HG02678 (cell line): ENCODE measurements at regions not wholly inside any gene's neighbourhood (a gene's known extent, or its start where the extent isn't known, plus 50 kb on each side); places are given as distances from the start of the nearest gene placed in this dataset.
"Not testable (repeated sequence)": the region's sequence is repeated elsewhere in the genome, so short reads cannot be mapped to it uniquely, and the experiment has no call there.

Experiments used
- ATAC-seq: cut with Tn5 transposase; IDR thresholded peaks from one replicate; pipeline ENCODE4 v1.9.1; 2021; ENCODE audit warnings: mild to moderate bottlenecking, moderate library complexity; ENCODE audit not compliant: unreplicated experiment

DNA sequence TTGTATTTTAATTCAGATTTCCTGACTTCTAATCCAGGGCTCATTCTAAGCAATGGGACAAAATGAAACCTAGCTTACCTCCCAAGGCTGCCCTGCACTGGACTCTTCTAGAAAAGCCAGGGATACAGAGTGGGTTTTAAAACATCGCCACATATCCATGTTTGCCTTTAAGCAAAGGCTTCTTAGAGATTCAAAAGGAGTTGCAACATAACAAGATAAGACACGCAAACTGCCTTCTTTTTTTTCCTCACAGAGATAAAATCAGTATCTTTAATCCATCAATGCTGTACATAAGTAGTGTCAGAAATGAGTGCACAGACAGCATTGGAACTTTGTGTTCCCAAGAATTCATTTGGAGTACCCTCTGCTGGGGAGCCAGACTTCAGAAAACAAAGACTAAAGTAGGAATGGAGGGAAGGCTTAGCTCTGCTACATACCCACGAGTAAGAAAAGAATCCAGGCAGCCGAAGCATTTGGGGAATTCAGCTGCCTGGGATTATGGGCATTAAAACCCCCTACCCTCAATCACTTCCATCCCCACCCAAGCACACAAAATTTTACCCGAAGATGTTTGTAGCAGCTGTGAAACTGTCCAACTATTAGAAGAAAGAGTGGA lies 427.8 kb downstream of the ARL4A start:
- no peak for ATAC-seq

DNA sequence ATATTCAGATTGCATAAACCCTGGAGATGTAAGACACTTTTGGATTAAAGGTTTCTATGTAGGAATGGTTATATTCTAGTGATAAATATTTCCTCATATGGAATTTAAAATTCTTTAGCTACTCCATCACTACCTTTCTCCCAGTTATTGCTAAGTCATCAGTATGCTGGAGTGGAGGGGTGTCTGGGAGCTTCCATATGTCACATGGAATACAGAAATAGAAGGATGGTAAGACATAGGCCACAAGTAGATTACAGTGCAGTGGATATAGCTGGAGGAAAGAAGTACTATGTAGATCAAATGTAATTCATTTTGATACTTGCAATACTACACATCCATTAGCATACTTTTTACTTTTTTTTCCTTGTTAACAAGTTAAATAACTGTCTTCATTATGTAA lies 428.4 kb downstream of the ARL4A start:
- ATAC-seq = no peak

DNA sequence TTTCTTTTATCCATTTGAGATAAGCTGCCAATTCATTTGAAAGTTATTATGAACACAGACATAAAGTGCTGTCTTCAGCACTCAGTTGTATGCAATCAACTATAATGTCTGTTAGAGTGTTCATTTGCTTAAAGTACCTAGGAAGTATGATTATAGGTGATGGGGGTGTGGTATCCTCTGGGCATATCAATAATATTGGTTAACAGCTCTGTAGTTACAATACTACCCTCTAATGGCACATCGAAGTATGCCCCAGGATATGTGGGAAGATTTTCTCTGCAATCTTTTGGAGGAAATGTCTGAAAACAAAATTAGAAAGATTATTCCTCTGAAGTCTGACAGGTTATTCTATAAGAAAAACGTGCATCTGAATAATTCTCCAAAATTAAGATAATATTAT lies 429.7 kb downstream of the ARL4A start:
- no peak for ATAC-seq

DNA sequence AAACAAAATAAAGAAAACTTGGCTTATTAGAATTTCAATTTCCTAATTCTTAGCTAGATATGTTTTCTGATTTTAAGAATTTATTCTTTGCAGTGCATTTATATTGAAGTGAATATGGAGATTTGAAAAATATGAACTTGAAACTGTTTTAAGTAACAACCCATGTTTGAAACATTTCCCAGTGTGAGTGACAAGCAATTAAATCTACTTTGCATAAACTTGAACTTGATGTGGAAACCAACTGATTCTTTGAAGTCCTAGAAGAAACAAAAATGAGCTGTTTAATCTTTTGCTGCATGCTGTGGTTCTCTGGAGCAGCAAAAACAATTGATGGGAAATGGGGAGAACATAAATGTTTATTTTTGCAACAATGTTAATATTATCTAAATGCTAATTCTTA lies 430.2 kb downstream of the ARL4A start:
- no peak for ATAC-seq

DNA sequence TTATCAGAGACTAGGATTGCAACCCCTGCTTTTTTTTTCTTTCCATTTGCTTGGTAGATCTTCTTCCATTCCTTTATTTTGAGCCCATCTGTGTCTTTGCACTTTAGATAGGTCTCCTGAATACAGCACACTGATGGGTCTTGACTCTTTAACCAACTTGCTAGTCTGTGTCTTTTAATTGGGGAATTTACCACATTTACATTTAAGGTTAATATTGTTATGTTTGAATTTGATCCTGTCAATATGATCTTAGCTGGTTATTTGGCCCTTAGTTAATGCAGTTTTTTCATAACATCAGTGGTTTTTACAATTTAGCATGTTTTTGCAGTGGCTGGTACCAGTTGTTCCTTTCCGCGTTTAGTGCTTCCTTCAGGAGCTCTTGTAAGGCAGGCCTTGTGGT lies 437.2 kb downstream of the ARL4A start:
- not testable (repeated sequence) for ATAC-seq

DNA sequence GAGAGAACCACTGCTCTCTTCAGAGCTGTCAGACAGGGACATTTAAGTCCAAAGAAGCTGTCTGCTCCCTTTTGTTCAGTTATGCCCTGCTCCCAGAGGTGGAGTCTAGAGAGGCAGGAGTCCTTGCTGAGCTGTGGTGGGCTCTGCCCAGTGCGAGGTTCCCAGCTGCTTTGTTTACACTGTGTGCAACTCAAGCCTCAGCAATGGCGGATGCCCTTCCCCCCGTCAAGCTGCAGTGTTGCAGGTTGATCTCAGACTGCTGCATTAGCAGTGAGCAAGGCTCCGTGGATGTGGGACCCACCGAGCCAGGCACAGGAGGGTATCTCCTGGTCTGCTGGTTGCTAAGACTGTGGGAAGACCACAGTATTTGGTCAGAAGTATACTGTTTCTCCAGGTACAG lies 438.9 kb downstream of the ARL4A start:
- no peak for ATAC-seq

DNA sequence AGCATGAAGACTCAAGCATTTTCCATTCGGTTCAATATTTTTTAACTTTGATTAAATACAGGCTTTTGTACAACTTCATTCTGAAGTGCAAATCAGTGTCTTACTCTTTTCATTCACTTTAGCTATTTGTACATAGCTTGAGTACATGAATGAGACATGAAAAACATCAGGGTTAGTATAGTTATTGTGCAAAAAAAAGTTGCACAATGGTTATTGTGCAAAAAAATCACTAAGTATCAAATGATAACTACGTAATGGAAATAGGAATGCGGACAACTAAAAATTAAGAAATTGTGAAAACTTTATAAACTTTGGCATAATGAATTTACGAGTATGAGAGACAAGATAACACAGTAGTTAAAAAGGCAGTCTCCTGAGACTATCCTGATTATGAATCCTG lies 442.9 kb downstream of the ARL4A start:
- ATAC-seq = no peak

DNA sequence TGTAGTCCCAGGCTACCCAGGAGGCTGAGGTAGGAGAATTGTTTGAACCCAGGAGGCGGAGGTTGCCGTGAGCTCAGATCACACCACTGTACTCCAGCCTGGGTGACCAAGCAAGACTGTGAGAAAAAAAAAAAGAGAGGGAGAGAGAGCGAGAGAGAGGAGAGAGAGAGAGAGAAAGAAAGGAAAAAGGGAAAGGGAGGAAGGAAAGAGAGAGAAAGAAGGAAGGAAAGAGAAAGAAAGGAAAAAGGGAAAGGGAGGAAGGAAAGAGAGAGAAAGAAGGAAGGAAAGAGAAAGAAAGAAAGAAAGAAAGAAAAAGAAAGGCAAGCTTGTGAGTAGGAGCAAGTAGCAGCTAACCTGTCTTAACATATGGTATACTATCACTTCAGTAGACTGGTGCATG lies 443.5 kb downstream of the ARL4A start:
- ATAC-seq = not testable (repeated sequence)

DNA sequence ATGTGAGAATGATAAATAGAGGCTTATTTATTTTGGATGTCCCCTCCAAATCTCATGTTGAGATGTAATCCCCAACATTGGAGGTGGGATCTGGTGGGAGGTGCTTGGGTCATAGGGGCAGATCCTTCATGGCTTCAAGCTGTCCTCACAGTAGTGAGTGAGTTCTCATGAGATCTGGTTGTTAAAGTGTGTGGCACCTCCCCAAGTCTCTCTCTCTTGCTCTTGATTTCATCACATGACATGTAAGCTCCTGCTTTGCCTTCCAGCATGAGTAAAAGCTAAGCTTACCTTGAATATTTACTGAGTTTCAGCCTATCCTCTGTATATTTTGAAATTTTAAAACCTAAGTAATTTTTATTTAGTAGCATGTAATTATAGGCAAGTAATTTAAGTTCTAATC lies 444.9 kb downstream of the ARL4A start:
- ATAC-seq = no peak

DNA sequence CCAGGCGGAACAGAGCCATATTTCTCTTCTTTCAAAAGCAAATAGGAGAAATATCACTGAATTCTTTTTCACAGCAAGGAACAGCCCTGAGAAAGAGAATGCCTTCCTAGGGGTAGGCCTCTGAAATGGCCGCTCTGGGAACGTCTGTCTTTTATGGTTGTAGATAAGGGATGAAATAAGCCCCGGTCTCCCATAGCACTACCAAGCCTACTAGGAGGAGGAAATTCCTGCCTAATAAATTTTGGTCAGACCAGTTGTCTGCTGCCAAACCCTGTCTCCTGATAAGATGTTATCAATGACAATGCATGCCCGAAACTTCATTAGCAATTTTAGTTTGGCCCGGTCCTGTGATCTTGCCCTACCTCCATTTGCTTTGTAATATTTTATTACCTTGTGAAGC lies 448.9 kb downstream of the ARL4A start:
- not testable (repeated sequence) for ATAC-seq

DNA sequence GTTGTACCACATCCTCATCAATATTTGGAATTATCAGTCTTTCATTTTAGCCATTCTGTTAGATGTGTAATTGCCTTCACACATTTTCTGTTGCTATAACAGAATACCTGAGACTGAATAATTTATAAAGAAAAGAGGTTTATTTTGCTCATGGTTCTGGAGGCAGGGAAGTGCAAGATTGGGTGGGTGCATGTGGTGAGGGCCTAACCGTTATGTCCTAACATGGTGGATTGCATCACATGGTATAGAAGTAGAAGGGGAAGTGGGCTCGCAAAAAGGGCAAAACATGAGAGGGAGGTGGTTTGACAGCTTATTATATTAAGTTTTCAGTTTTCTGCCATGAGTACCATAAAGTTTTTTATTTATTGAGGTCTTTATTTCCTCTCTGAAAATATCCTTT lies 452.0 kb downstream of the ARL4A start:
- ATAC-seq = no peak

DNA sequence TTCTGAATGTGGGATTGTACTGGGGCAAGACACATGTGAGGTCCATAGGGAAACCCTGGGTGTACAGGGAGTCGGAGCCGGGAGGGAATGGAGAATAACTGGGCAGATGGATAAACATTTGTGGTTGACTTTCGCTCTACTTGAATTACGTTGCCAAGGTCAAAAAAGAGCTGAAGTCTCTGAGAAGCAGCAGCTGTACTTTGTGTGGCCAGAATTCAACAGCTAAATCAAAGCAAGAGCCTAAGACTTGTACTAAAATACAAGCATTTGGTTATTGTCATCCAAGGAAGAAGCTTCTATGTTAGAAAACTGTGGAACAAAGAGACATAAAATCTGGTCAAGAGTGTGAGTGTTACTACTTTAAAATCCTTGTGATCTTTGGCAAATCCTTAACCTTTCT lies 457.2 kb downstream of the ARL4A start:
- ATAC-seq = no peak

DNA sequence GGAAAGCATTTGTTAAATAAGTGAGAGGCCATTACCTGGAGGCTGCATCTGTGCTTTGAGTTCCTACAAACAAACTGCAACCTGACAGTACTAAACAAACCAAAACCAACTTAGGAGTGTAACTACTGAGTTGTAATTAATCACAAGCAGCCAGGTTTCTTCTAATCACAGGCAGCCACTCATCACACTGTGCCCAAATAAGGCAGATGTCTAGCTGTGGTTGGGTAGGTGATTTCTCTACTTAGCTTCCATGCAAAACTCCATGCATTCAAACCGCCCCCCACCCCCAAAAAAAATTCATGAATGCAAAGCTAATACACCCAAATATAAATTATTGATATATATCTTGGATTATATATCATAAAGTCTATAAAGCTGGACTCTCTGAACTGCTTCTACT lies 461.1 kb downstream of the ARL4A start:
- no peak for ATAC-seq

DNA sequence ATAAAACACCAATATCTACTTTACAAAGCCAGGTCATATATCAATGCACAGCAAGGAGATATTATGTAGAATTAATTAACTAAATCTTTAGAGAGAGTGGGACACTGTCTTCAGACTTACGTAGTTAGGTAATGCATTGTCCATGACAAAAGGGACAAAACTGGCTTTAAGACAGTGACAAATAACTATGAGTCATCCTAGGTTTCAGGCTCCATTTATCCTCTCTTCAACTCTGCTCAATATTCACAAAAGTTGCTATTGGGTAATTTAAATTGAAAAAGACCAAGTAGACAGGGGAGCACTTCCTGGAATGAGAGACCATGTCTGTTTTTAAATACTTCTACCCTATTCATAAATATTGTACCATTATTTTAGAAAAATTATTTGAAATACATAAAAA lies 464.5 kb downstream of the ARL4A start:
- ATAC-seq = no peak

DNA sequence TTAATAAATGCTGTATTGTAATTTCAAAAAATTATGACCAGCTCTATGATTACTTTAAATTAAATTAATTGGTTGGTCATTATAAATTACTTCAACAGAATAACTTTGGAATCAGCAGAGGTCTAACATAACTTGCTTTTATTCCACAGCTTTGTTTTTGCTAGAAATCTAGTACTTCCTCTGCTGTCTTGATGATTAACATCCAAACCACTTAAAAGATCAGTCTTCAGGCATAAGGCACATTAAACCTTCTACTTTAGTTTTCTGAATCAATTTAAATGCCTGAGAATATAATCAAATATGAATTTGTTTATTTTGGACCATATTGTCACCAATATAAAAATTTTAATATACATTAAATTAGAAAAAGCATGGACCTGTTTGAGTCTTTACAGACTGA lies 465.3 kb downstream of the ARL4A start:
- no peak for ATAC-seq

DNA sequence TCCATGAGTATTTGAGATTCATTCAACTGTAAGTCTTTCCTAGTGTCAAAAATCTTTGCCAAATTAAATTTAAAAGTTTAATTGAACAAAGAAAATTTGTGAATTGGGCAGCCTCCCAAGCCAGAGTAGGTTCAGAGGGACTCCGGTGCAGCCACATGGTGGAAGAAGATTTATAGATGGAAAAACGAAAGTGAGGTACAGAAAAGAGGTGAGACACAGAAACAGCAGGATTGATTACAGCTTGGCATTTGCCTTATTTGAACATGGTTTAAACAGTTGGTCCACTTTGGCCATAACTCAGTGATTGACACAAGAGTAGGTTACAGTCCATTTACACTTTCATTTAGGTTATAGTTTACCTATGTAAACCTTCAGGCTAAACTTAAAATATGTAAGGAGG lies 465.8 kb downstream of the ARL4A start:
- ATAC-seq = no peak

DNA sequence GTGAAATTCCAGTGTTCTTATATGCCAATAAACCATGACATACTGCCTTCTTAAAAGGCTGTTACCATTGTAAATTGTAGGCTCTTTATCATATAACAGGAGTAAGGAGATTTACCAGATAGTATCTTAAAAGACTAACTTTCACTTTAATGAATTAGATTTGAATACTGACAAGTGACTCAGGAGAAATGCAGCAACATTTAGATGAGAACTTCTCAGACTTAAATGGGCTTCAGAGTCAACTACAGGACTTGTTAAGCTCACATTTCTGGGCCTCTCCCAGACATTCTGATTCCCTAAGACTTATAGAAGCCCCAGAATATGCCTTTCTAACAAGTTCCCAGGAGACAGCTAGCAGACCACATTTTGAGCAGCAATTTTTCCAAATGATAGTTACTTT lies 466.3 kb downstream of the ARL4A start:
- ATAC-seq = no peak

DNA sequence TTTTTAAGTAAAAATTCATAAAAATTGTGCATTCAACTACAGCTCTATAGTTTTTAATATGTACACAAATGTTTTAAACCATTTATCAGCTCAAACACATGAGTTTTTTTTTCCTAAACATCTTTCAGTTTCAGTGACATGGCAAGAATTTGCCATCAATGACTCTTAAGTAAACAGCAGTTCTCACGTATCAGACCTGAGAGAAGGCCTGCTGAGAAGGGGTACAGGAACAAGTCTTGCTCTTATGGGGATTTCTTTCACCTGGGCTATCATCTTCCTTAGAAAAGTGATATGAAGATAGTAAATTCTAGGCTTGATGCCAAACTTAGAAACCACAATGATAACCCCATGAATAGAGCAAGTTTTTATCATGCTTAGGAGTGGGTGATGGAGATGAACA lies 467.8 kb downstream of the ARL4A start:
- ATAC-seq = no peak

DNA sequence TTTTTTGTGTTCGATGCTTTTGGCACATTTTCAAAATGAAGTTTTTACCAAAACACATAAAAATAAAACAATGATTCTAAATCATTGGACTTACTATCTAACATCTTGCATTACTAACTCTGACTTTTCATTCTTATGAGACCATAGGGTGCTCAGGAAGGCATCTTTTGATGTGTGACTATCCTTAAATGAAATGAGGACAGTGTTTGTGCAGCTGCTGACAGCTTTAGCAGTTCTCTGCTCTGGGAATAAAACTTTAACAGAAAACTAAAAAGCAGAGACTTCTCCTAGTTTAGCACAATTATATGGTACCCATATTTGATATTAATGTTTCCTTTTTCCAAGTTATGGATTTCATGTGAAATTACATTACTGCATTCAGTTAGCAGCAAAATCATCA lies 471.6 kb downstream of the ARL4A start:
- no peak for ATAC-seq

DNA sequence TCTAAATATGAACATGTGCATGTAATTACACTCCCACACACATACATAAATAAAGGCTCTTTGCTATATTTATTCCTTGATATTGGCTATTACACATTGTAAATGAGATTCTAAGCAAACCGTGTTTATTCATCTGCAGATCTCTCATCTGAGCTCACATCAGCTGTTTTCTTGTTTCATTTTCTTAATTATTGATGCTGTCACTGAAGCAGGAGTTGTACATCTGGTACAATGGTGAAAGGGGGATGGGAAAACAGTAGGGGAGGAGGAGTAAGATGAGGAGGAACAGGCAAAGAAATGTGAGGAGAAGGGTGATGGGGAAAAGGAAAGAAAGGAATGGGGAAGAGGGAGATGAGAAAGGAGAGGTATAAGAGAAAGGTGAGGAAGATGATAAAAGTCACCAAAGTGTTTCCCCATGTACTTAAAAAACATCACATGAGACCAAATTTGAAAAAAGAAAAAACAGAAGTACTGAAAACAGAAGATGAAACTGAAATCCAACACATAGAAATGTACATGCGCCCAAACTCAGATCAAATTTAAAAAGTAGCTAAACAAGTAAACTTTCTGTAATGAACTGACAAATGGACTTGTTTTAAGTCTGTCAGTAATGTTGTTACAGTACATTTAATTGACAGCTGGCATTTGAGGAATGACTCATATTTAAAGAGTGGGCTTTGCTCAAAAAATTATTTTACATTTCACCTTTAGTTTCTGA lies 472.2 kb downstream of the ARL4A start:
- ATAC-seq = no peak

DNA sequence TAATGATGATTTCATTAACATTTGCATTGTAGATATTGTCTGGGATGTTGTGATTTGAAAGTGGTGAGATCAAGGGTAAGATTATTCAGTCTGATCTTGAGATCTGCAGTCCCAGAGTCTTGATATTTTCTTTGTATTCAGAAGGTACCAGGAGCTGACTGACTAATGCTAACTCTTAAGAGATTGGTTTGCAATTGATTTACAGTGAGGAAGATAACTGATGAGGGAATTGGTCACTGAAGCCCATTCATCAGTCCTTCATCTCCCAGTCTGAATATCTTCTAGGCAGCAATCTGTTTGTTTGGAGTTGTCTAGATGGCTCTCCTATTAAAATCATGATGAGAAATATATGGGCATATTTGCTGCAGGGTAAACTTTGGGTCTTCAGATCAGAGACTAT lies 473.7 kb downstream of the ARL4A start:
- no peak for ATAC-seq

DNA sequence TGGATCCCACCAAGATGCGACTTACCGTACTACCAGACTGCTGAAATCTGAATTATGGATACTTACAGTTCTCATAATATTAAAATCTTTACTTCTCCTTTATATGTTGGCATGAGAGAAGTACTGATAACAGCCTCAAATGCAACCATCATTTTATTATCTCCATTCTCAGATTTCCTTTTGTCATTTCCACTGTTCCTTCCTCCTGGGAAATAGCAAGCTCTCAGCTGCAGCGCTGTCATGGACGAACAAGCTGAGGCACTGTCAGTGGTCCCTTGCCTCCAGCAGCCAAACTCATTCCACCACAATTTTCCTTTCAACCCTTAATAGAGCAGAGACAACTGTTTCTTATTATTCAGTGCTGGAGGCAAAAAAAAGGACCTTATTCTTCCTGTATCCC lies 478.4 kb downstream of the ARL4A start:
- no peak for ATAC-seq

DNA sequence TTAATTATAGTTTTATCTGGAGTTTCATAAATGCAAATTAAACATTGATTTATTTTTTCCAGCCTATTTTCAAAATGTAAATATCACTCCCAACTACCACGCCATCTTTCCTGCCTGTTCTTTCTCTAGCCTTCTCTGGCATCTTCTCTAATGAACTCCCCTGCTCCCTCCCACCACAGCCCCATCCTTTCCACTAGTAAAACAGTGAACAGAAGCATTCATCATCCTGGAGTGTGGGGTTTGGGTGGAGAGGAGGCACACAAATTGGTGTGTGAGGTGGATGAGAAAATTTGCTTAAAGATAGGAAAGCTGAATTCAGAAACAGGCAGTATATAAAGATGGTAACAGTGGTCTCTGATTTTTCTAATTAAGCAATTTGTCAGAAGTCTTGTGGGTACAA lies 479.4 kb downstream of the ARL4A start:
- no peak for ATAC-seq
